SKM-1 treated with dmso at 0.1 percent for 144 hours (cell line): ENCODE measurements at regions not wholly inside any gene's neighbourhood (a gene's known extent, or its start where the extent isn't known, plus 50 kb on each side); places are given as distances from the start of the nearest gene placed in this dataset.
A peak's percentile ranks its signal among the peaks of the same experiment; 100 is the strongest.

Experiments used
- DNase-seq: peaks from one replicate; lab custom pipeline; 2025; ENCODE audit not compliant: unreplicated experiment; lab: John Stamatoyannopoulos, UW

DNA sequence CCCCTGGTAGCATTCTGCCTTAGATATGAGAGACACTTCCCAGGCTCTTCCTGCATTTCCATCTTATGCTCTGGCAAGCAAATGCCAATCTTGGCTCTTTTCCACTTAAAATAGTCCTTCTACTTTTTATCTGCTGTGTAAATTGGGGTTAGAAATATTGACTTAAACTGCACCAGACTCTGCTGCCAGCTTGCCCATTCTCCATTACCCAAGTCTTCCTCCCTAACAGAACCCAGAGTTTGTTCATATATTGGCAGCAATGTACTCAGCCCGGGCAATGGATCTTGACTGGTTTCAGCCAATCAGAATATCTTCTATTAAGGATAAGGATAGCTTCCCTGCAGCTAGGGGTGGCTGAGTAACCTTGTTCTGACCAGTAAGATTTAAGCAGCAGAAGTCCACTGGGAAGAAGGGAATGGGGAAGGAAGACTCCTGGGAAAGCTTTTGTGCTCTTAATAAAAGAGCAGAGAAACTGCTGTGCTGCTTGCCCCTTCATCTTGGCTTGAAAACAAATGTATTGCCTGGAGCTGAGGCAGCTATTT is 177.1 kb downstream of the KCNRG start:
- no peak for DNase-seq

GRCh38 chr13:50195045-50195444 is 179.8 kb downstream of the KCNRG start:
- no peak for DNase-seq

- DNase-seq: no peak
These were observed 180.9 kb downstream of the KCNRG start for GRCh38 chr13:50196118-50196517.

GRCh38 chr13:50197705-50198104 is 182.5 kb downstream of the KCNRG start:
- DNase-seq: no peak

DNA sequence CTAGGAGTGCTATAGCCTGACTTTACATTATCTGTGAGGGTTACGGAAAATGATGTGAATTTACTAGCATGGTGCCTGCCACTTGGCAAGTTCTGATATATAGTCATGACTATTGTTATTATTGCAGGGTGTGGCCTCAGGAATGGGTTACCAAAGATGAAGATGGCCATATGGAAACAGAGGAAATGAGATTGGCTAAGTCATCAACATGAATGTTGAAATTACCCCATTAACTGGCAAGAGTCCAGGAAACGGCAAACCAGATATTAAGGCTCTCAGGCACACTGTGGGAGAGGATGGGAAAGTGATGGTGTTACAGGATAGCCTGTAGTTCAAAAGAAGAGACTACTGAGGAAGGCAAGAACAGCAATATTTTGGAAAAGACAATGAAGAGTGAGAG is 183.3 kb downstream of the KCNRG start:
- DNase-seq: peak; percentile 20

DNA sequence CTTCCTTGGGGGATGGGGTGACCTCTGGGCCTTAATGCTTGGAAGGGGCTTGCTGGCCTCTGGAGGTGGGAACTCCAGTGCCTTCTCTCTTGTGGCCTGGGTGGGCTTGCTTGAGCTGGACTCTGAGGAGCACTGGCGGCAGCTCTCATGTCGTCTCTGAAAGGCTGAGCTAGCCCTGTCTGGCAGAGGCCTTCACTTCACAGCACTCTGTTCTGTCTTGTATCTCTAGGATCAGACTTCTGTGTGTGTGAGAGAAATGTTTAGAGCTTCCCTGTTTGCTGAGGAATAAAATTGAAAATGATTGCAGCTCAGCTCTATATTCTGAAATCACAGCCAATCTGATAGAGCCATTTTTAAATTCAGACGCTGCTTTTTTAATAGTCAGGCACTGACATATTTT is 185.3 kb downstream of the KCNRG start:
- DNase-seq: no peak

- no peak for DNase-seq
These were observed 185.7 kb downstream of the KCNRG start for GRCh38 chr13:50200988-50201387.

DNA sequence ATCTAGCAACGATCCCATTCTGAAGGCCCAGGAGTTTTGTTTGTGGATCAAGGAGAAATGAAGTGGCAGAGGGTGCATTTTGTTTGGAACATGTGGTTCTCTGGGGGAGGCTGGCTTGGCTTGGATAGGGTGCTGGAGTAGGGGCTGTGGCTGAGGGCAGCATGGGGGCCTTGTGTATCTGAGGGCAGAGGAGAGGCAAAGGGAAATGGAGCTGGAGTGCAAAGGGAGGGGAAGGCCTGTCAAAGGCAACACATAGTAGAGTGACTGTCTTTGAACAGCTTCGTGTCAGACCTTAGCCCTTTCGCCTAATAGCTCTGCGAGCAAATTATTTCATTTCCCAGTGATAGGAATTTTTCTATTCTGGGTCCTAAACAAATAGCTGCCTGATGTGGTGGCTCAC is 187.2 kb downstream of the KCNRG start:
- DNase-seq: no peak

- no peak for DNase-seq
These were observed 188.2 kb downstream of the KCNRG start for GRCh38 chr13:50203256-50203941.

DNA sequence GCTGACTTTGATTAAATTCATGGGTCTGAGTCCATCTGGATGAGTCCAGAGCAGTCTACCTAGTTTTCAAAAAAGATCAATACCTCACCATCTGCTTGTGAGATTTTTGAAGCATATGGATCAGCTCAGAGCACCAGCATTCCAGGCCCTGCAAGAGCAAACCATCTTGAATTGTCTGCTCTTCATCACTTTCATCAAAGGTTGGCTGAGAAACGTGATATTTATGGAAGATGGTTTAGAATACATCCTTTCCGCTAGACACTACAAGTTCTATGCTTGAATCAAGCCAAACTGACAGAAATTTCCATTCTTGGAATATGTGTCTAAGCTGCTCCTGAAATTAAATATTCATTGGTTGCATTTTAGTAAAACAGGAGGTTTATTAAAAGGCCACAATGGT is 190.3 kb downstream of the KCNRG start:
- DNase-seq: no peak

- DNase-seq: peak; percentile 73
These were observed 193.6 kb downstream of the KCNRG start for GRCh38 chr13:50208826-50209335.

DNA sequence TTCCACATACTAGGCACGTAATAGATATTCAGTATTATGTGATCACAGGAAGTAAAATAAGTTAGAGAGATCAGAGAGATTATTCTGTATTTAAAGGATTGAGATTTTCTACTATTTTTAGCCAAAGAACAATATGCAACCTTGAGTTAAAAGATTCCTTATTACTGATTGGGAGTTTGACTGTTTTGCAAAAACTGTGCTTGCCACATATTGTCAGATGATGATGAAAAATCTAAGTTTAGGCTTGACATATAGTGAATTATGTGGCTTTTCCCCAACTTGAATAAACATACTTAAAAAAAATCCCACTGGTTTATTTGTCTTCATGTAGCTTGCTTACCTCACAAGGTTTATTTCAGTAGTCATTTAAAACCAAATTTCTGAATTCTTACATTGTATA is 194.4 kb downstream of the KCNRG start:
- DNase-seq: peak; percentile 10

DNA sequence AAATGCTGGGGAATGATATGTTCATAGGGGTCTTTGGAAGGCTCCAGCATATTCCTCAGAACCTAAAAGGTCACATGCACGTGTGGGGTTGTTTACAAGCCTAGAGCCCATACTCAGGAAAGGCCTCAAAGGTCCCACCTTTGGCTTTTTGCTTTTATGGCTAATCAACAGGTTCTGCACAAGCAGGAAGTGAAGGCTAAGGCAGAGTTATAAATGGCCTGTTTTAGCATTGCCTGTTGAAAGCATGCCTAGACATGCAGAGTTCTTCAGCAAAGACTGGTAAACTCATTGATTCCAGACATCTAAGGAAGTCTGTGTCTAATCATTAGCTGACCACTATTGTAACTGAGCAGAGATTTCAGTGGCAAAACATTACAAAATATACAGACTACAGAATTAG is 198.3 kb downstream of the KCNRG start:
- DNase-seq: no peak

DNA sequence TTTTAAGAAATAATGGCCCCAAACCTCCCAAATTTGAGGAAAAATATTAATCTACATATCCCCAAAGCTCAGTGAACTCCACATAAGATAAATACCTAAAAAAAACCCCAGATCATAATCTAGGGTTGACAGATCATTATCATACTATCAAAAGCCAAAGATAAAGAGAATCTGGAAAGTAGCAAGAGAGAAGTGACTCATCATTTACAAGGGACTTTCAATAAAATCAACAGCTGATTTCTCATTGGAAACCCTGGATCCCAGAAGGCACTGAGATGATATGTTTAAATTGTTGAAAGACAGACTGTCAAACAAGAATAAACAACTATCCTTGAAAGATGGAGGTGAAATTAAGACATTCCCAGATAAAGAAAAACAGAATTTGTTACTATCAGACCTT is 199.3 kb downstream of the KCNRG start:
- DNase-seq: no peak

DNA sequence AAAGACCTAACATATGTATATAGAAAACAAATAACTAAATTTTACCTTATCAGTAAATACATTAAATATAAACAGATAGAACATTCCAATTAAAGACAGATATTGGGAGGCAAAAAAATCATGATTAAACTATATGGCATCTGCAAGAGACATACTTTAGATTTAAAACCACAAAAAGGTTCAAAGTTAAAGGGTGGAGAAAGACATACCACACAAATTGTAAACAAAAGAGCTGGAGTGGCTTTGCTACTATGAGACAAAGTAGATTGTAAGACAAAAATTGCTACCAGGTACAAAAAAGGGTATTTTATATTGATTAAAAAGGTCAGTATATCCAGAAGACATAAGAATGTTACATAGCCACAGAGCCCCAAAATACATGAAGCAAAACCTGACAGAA is 200.2 kb downstream of the KCNRG start:
- DNase-seq: no peak

GRCh38 chr13:50219743-50220142 is 204.5 kb downstream of the KCNRG start:
- DNase-seq: no peak

DNA sequence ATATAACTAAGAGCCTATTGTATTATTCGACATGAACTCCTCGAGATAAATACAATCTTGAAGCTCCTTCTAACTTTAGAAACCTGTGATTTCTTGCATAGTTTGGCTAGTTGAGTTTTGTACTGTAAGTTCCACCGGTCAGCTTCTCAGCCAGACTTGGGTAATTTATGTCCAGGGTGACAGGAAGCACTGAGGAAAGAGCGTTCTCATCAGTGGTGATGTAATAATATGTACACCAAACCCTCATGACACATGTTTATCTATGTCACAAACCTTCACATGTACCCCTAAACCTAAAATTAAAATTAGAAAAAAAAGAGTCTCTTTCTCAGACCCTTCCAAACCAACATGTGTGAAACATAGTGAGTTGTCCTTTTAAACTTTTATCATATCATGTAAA is 205.7 kb downstream of the KCNRG start:
- DNase-seq: peak; percentile 6

DNA sequence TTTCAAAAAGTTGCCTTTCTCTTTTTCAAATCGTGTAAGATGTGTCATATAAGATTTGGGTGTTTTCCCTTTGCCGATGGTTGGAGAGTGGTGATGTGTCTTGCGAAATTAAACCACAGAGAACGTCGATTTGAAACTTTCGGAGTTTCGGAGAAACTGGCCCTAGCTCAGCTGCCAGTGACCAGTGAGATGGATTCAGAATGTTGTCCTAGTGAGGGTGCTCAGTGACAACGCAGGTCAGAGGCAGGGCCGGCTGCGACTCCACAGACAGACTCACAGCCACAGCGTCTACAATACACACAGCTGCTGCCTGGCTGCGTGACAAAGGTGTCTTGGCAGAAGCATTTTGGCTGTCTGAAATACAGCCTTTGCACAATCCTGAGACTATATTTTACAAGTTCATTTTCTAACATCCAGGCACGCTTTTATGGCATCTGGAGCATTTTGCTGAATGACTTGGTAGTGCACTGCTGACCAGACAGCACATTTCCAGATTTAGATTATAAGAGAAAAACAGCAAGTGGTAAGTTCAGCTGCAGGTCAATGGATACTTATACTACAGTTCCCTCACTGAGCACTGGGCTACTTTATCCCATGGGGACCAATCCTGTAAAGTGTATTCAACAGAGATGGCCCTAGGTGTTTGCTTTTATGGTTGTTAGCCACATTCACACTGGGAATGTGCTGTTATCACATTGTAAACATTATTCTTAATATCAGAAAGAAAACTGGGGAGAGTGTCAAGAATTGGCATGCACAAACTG is 207.5 kb downstream of the KCNRG start:
- DNase-seq: peak; percentile 78

GRCh38 chr13:50224534-50224933 is 209.3 kb downstream of the KCNRG start:
- DNase-seq: no peak

DNA sequence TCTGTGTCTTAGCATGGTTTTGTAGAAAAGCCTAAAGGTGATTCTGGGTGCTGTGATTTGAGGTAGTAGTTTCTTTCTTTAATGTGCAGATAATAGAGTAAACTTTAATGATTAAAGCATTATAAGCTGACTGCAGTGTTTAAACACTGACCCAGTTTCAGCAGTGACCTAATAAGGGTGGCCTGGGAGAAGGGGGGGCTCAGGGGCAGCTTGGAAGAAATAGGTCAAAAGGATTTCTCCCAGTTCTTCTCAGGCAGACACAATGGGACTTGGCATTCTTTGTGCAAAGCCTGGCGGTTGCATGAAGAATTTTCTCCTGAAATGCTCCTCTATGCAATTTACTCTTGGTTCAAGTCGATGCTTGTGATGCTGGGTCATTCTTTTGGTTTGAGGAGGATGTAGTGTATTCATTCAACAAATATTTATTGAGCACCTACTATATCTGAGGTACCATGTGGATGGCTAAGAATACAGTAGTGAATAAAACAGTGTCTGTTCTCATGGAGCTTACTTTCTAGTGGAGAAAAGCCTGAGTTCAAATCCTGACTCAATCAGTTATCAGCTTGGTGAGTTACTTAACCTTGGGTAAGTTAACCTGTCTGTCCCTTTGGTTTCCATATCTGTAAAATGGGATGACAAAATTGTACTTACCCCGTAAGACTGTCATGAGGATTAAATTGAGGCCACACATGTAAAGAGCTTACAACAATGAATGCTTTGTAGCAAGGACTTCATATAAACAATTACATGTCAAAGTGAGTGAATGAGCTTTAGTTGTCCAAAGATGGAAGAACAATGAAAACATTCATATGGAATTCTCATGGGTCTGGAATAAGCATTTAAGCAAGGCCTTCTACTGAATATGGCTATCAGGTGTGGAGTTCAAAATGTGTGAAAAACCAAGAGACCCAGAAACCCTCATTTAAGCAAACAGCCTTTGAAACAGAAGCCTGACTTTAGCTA is 210.2 kb downstream of the KCNRG start:
- no peak for DNase-seq

- no peak for DNase-seq
These were observed 211.4 kb downstream of the KCNRG start for GRCh38 chr13:50226515-50227155.
